Chondrocyte (in vitro differentiated cells): ENCODE measurements at regions not wholly inside any gene's neighbourhood (a gene's known extent, or its start where the extent isn't known, plus 50 kb on each side); places are given as distances from the start of the nearest gene placed in this dataset.
"Not testable (repeated sequence)": the region's sequence is repeated elsewhere in the genome, so short reads cannot be mapped to it uniquely, and the experiment has no call there.

ENCODE experiments used
- DNase-seq: peaks from one replicate; pipeline ENCODE4 v3.0.0; 2021; ENCODE audit warnings: mixed read lengths, low spot score
- H3K27ac Mint-ChIP-seq: one replicate; pipeline ENCODE4 v1.8.0; 2021; ENCODE audit warnings: mild to moderate bottlenecking, moderate library complexity, mixed read lengths; ENCODE audit not compliant: unreplicated experiment
- H3K27me3 Mint-ChIP-seq: 2 replicates; pipeline ENCODE4 v1.8.0; 2021; ENCODE audit warnings: low read depth, mixed read lengths
- H3K36me3 Mint-ChIP-seq: 2 replicates; pipeline ENCODE4 v1.8.0; 2021; ENCODE audit warnings: low read depth, mixed read lengths
- H3K4me1 Mint-ChIP-seq: 2 replicates; pipeline ENCODE4 v1.8.0; 2021; ENCODE audit warnings: low read depth, mild to moderate bottlenecking, mixed read lengths
- H3K4me3 Mint-ChIP-seq: one replicate; pipeline ENCODE4 v1.8.0; 2021; ENCODE audit warnings: mild to moderate bottlenecking, moderate library complexity, mixed read lengths; ENCODE audit not compliant: unreplicated experiment
- H3K9me3 Mint-ChIP-seq: 2 replicates; pipeline ENCODE4 v1.8.0; 2021; ENCODE audit warnings: low read depth, mixed read lengths
- CTCF ChIP-seq: fragments of 200-600 bp; sonication (generic); IDR thresholded peaks from 2 replicates; pipeline ENCODE4 v1.5.0; 2021; ENCODE audit warnings: antibody characterized with exemption, mild to moderate bottlenecking, moderate library complexity

GRCh38 chr20:12946789-12947188, 62.0 kb upstream of the SPTLC3 start:
- H3K27me3 Mint-ChIP-seq = no peaks in the 10 kb centered on the region
- no peak overlapping the region for H3K4me3 Mint-ChIP-seq
- TF ChIP-seq CTCF = no peak
- no peak for DNase-seq
- H3K9me3 Mint-ChIP-seq = no peaks in the 10 kb centered on the region
- H3K36me3 Mint-ChIP-seq = no peaks in the 10 kb centered on the region
- H3K27ac Mint-ChIP-seq = no peak overlapping the region
- H3K4me1 Mint-ChIP-seq = no peaks in the 10 kb centered on the region

- Mint-ChIP-seq H3K27me3 (no peaks in the 10 kb centered on the region), H3K4me3 (no peak overlapping the region), H3K36me3 (no peaks in the 10 kb centered on the region), H3K4me1 (no peaks in the 10 kb centered on the region), H3K27ac (no peak overlapping the region), H3K9me3 (no peaks in the 10 kb centered on the region)
- DNase-seq = no peak
- no peak for TF ChIP-seq CTCF
Observed at GRCh38 chr20:12947691-12948090, 61.1 kb upstream of the SPTLC3 start.

- no peak overlapping the region for H3K27ac Mint-ChIP-seq
- H3K4me1 Mint-ChIP-seq = no peaks in the 10 kb centered on the region
- no peak for DNase-seq
- no peak for TF ChIP-seq CTCF
- no peaks in the 10 kb centered on the region for H3K9me3 Mint-ChIP-seq
- no peaks in the 10 kb centered on the region for H3K27me3 Mint-ChIP-seq
- H3K36me3 Mint-ChIP-seq = no peaks in the 10 kb centered on the region
- no peak overlapping the region for H3K4me3 Mint-ChIP-seq
Observed at GRCh38 chr20:12949429-12949980, 59.3 kb upstream of the SPTLC3 start.

- not testable (repeated sequence) for H3K4me3 Mint-ChIP-seq, H3K4me1 Mint-ChIP-seq, H3K9me3 Mint-ChIP-seq, H3K27me3 Mint-ChIP-seq, H3K36me3 Mint-ChIP-seq, DNase-seq, H3K27ac Mint-ChIP-seq
Observed at GRCh38 chr20:12954254-12954653, 54.5 kb upstream of the SPTLC3 start.

- no peaks in the 10 kb centered on the region for H3K9me3 Mint-ChIP-seq
- no peaks in the 10 kb centered on the region for H3K27me3 Mint-ChIP-seq
- TF ChIP-seq CTCF = no peak
- DNase-seq = no peak
- H3K27ac Mint-ChIP-seq = no peak overlapping the region
- H3K4me3 Mint-ChIP-seq = no peak overlapping the region
- no peaks in the 10 kb centered on the region for H3K36me3 Mint-ChIP-seq
- H3K4me1 Mint-ChIP-seq = no peaks in the 10 kb centered on the region
Observed at GRCh38 chr20:12955611-12956010, 53.2 kb upstream of the SPTLC3 start.

- H3K36me3 Mint-ChIP-seq = no peaks in the 10 kb centered on the region
- no peak for TF ChIP-seq CTCF
- H3K4me3 Mint-ChIP-seq = no peak overlapping the region
- no peaks in the 10 kb centered on the region for H3K4me1 Mint-ChIP-seq
- no peaks in the 10 kb centered on the region for H3K27me3 Mint-ChIP-seq
- no peak for DNase-seq
- H3K27ac Mint-ChIP-seq = no peak overlapping the region
- no peaks in the 10 kb centered on the region for H3K9me3 Mint-ChIP-seq
Observed at GRCh38 chr20:12956303-12956702, 52.5 kb upstream of the SPTLC3 start.
